Activated T-cell treated with anti-CD3 and anti-CD28 coated beads, Interleukin-2, amount 50 U/mL, for 72 hours (primary cell): ENCODE measurements at regions not wholly inside any gene's neighbourhood (a gene's known extent, or its start where the extent isn't known, plus 50 kb on each side); places are given as distances from the start of the nearest gene placed in this dataset.
"Not testable (repeated sequence)": the region's sequence is repeated elsewhere in the genome, so short reads cannot be mapped to it uniquely, and the experiment has no call there.

ENCODE experiments used
- ATAC-seq, 2 donors: fragments of 150-1000 bp; cut with Tn5 transposase; replicated peaks in 1 of 2; 2 replicates each; pipeline ENCODE4 v1.10.0; 2021; ENCODE audit warnings: moderate library complexity in 2 of 2, mild to moderate bottlenecking in 1 of 2
- DNase-seq, 2 donors: peaks; one replicate each; pipeline ENCODE4 v3.0.0; 2021 to 2022; ENCODE audit warnings: mixed read lengths in 1 of 2
- H3K27ac Mint-ChIP-seq: one replicate; pipeline ENCODE4 v1.8.0; 2022; ENCODE audit warnings: mild to moderate bottlenecking, moderate library complexity, mixed read lengths
- H3K27me3 Mint-ChIP-seq: one replicate; pipeline ENCODE4 v1.8.0; 2022; ENCODE audit warnings: low read depth, mixed read lengths
- H3K36me3 Mint-ChIP-seq, 2 donors: one replicate each; pipeline ENCODE4 v1.8.0; 2022; ENCODE audit warnings: mixed read lengths in 2 of 2, mild to moderate bottlenecking in 1 of 2; ENCODE audit not compliant: insufficient read depth in 2 of 2
- H3K4me1 Mint-ChIP-seq: one replicate; pipeline ENCODE4 v1.8.0; 2022; ENCODE audit warnings: low read depth, mixed read lengths
- H3K4me3 Mint-ChIP-seq, 2 donors: one replicate each; pipeline ENCODE4 v1.8.0; 2022; ENCODE audit warnings: mild to moderate bottlenecking in 2 of 2, mixed read lengths in 2 of 2, moderate library complexity in 2 of 2
- H3K9me3 Mint-ChIP-seq, 2 donors: one replicate each; pipeline ENCODE4 v1.8.0; 2022; ENCODE audit warnings: mixed read lengths in 2 of 2

GRCh38 chr4:158043971-158044618 lies 128.7 kb downstream of the GASK1B start:
- H3K9me3 Mint-ChIP-seq, result peaks cover 4 to 5% of the 10 kb centered on the region in 2 donors
- no peak overlapping the region for H3K27ac Mint-ChIP-seq
- no peaks in the 10 kb centered on the region for H3K4me1 Mint-ChIP-seq
- DNase-seq (no peak), ATAC-seq (no peak)
- no peaks in the 10 kb centered on the region for H3K36me3 Mint-ChIP-seq
- no peaks in the 10 kb centered on the region for H3K27me3 Mint-ChIP-seq
- H3K4me3 Mint-ChIP-seq, result no peak overlapping the region

- no peaks in the 10 kb centered on the region for H3K36me3 Mint-ChIP-seq
- no peak overlapping the region for H3K27ac Mint-ChIP-seq
- no peaks in the 10 kb centered on the region for H3K27me3 Mint-ChIP-seq
- H3K4me3 Mint-ChIP-seq, result no peak overlapping the region
- no peak for DNase-seq
- no peaks in the 10 kb centered on the region for H3K4me1 Mint-ChIP-seq
- H3K9me3 Mint-ChIP-seq, result peaks cover 2 to 4% of the 10 kb centered on the region in 2 donors
- no peak for ATAC-seq
These were observed 130.2 kb downstream of the GASK1B start for GRCh38 chr4:158042591-158043030.

- Mint-ChIP-seq H3K4me1 (no peaks in the 10 kb centered on the region), H3K36me3 (no peaks in the 10 kb centered on the region), H3K27ac (no peak overlapping the region), H3K9me3 (peaks cover 1 to 2% of the 10 kb centered on the region in 2 donors), H3K27me3 (no peaks in the 10 kb centered on the region), H3K4me3 (no peak overlapping the region)
- DNase-seq (no peak), ATAC-seq (no peak)
These were observed 134.1 kb downstream of the GASK1B start for GRCh38 chr4:158038718-158039117.

- H3K27ac Mint-ChIP-seq, result no peak overlapping the region
- H3K9me3 Mint-ChIP-seq, result peaks cover 1 to 2% of the 10 kb centered on the region in 2 donors
- H3K4me3 Mint-ChIP-seq, result no peak overlapping the region
- no peaks in the 10 kb centered on the region for H3K4me1 Mint-ChIP-seq
- DNase-seq (no peak), ATAC-seq (no peak)
- H3K27me3 Mint-ChIP-seq, result no peaks in the 10 kb centered on the region
- H3K36me3 Mint-ChIP-seq, result no peaks in the 10 kb centered on the region
These were observed 135.8 kb downstream of the GASK1B start for GRCh38 chr4:158036998-158037397.

DNA sequence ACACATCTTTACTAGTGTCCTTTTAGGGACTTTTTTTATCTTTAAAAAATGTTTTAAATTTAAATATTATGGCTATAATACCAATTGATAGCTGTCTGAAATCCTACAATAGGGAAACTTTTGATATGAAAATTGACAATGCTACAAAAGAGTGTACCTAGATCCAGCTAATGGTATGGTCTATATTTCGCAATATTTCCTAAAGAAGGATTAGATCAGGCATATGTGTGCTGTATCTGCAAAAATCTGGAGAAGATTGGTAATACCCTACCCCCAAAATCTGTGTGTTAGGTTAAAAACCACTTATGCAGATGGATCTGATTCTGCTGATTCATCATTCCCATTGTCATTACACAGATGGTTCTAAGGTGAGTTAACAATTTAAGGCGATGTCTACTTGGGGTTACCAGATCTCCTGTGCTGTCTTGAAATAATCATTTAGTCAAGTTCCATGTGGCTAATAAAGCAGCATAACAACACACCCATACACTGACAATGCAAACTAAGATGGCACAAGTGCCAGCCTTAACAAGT lies 137.1 kb downstream of the GASK1B start:
- H3K4me3 Mint-ChIP-seq, result no peak overlapping the region

GRCh38 chr4:158033416-158034120 lies 139.3 kb downstream of the GASK1B start:
- no peak for DNase-seq
- no peak overlapping the region for H3K27ac Mint-ChIP-seq
- no peak overlapping the region for H3K4me3 Mint-ChIP-seq
- ATAC-seq, result no peak
- no peaks in the 10 kb centered on the region for H3K27me3 Mint-ChIP-seq
- no peaks in the 10 kb centered on the region for H3K4me1 Mint-ChIP-seq
- peaks cover 2 to 7% of the 10 kb centered on the region in 2 donors for H3K9me3 Mint-ChIP-seq
- no peaks in the 10 kb centered on the region for H3K36me3 Mint-ChIP-seq

More for the DNA sequence above, 137.1 kb downstream of the GASK1B start:
- no peak overlapping the region for H3K27ac Mint-ChIP-seq
- no peak for ATAC-seq
- DNase-seq, result no peak
- H3K9me3 Mint-ChIP-seq, result peaks cover 1 to 2% of the 10 kb centered on the region in 2 donors
- H3K36me3 Mint-ChIP-seq, result no peaks in the 10 kb centered on the region
- no peaks in the 10 kb centered on the region for H3K4me1 Mint-ChIP-seq
- no peaks in the 10 kb centered on the region for H3K27me3 Mint-ChIP-seq

DNA sequence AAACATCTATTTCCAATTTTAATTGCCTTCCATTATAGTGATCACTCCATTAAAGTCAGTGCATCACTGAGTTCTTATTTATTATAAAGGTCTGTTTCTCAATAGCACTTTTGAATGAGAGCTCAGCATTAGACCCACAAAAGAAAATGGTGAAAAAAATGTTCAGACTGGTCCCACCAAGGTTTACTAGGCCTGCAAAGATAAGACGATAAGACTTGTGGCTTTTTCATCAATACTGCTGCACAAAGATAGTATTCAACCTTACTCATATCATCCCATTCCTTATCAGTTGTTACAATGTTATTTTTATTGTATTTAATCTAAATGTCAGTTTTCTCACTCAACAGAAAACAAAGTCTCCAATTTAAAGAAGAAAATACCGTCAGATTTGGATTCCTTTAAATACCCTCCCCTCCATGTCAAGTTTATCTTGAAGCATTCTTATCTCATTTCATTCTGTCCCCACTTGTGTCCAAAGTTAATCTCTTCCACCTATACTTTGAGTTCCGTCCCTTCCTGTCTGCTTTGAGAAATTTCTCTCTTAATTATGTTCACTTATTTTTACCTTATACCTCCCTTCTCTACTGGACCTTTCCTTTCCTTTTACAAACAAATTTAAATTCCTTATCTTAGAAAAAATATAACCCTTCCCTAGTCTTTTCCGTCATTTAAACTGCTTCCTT lies 140.0 kb downstream of the GASK1B start:
- H3K27me3 Mint-ChIP-seq, result no peaks in the 10 kb centered on the region
- H3K4me1 Mint-ChIP-seq, result no peaks in the 10 kb centered on the region
- H3K9me3 Mint-ChIP-seq, result peaks cover 4 to 6% of the 10 kb centered on the region in 2 donors
- H3K4me3 Mint-ChIP-seq, result no peak overlapping the region
- ATAC-seq (no peak), DNase-seq (no peak)
- H3K27ac Mint-ChIP-seq, result no peak overlapping the region
- no peaks in the 10 kb centered on the region for H3K36me3 Mint-ChIP-seq

GRCh38 chr4:158028381-158028780 lies 144.4 kb downstream of the GASK1B start:
- ATAC-seq, H3K27me3 Mint-ChIP-seq, H3K4me1 Mint-ChIP-seq, H3K9me3 Mint-ChIP-seq, H3K4me3 Mint-ChIP-seq, DNase-seq, H3K27ac Mint-ChIP-seq, H3K36me3 Mint-ChIP-seq: not testable (repeated sequence)

DNA sequence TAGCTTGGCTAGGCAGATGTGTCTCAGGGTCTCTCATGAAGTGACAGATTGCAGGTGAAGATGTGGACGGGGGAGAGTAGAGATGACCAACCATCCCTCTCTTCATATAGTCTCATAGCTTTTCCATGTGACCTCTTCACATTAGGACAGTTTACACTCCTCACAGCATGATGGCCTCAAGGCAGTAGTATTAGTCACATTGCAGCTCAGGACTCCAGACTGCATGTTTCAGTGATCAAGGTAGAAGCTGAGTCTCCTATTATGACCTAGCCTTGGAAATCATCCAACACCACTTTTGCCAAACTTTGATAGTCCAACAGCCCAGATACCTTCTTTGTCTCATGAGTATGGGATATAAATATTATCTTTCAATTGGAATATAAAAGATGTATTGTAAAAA lies 147.7 kb downstream of the GASK1B start:
- H3K27me3 Mint-ChIP-seq, result no peaks in the 10 kb centered on the region
- H3K36me3 Mint-ChIP-seq, result no peaks in the 10 kb centered on the region
- no peak for ATAC-seq
- no peaks in the 10 kb centered on the region for H3K4me1 Mint-ChIP-seq
- peaks cover 4% of the 10 kb centered on the region in 2 donors for H3K9me3 Mint-ChIP-seq
- DNase-seq, result no peak
- no peak overlapping the region for H3K27ac Mint-ChIP-seq
- no peak overlapping the region for H3K4me3 Mint-ChIP-seq

- no peaks in the 10 kb centered on the region for H3K9me3 Mint-ChIP-seq
These were observed 152.0 kb downstream of the GASK1B start for GRCh38 chr4:158020734-158021346.

GRCh38 chr4:158020176-158020575 lies 152.6 kb downstream of the GASK1B start:
- Mint-ChIP-seq H3K9me3 (no peaks in the 10 kb centered on the region), H3K36me3 (no peaks in the 10 kb centered on the region), H3K27me3 (no peaks in the 10 kb centered on the region), H3K4me1 (no peaks in the 10 kb centered on the region), H3K4me3 (no peak overlapping the region), H3K27ac (no peak overlapping the region)
- ATAC-seq (no peak), DNase-seq (no peak)

More at GRCh38 chr4:158020734-158021346, 152.0 kb downstream of the GASK1B start:
- ATAC-seq (no peak), DNase-seq (no peak)
- no peaks in the 10 kb centered on the region for H3K36me3 Mint-ChIP-seq
- H3K27me3 Mint-ChIP-seq, result no peaks in the 10 kb centered on the region
- H3K4me1 Mint-ChIP-seq, result no peaks in the 10 kb centered on the region
- no peak overlapping the region for H3K4me3 Mint-ChIP-seq
- H3K27ac Mint-ChIP-seq, result no peak overlapping the region

DNA sequence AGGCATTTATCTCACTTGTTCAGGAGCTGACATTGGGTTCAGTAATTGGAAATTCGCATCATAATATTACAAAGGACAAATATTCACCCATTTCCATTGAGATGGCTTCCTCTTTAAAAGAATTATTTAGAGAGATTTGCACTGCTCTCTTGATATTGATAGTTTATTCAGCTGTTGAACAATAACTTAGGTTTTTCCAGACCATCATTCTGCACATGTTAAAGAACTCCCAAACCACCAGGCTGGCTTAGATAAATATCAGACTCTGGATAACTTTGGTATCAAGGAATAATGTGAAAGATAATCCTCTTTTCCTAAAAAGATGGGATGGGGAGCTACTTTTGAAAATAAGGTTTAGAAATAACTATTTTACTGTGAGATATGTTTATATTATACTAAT lies 154.0 kb downstream of the GASK1B start:
- no peaks in the 10 kb centered on the region for H3K36me3 Mint-ChIP-seq
- no peaks in the 10 kb centered on the region for H3K27me3 Mint-ChIP-seq
- no peak overlapping the region for H3K27ac Mint-ChIP-seq
- ATAC-seq, result no peak
- no peak for DNase-seq
- no peaks in the 10 kb centered on the region for H3K4me1 Mint-ChIP-seq
- no peak overlapping the region for H3K4me3 Mint-ChIP-seq
- H3K9me3 Mint-ChIP-seq, result no peaks in the 10 kb centered on the region
